ENCODE measurements at regions not wholly inside any gene's neighbourhood (a gene's known extent, or its start where the extent isn't known, plus 50 kb on each side); places are given as distances from the start of the nearest gene placed in this dataset.

DNA sequence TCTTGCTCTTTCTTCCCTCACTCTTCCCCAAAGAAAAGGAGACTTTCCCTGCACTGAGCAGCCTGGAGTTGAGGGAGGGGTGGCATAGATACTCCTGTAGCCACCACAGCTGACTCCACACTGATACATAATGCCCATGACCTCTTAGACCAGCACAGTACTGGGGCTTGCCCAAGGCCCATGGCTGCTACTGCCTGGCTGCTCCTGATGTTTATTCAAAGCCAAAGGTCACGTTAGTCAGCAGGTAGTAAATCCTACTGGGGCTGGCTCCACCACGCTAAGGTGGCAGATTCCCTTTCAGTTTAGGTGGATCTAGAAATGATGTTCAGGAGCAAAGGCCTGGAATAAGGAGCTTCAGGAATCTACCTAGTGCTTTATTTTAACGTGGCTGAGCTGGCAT, 212.7 kb downstream of the C3orf38 start:
- CTCF ChIA-PET, result no interaction called here
- Mint-ChIP-seq H3K36me3 (no peaks in the 10 kb centered on the region; the same call in 1 of the 2 replicates), H3K27me3 (ENCODE audit: low read depth) (no peaks in the 10 kb centered on the region), H3K27ac (no peak overlapping the region), H3K4me3 (no peak overlapping the region), H3K9me3 (peaks cover 32% of the 10 kb centered on the region), H3K4me1 (peaks cover 3% of the 10 kb centered on the region)
- TF ChIP-seq, protein P1, sequence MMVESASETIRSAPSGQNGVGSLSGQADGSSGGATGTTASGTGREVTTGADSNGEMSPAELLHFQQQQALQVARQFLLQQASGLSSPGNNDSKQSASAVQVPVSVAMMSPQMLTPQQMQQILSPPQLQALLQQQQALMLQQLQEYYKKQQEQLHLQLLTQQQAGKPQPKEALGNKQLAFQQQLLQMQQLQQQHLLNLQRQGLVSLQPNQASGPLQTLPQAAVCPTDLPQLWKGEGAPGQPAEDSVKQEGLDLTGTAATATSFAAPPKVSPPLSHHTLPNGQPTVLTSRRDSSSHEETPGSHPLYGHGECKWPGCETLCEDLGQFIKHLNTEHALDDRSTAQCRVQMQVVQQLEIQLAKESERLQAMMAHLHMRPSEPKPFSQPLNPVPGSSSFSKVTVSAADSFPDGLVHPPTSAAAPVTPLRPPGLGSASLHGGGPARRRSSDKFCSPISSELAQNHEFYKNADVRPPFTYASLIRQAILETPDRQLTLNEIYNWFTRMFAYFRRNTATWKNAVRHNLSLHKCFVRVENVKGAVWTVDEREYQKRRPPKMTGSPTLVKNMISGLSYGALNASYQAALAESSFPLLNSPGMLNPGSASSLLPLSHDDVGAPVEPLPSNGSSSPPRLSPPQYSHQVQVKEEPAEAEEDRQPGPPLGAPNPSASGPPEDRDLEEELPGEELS (CRISPR knock-in tag; IDR thresholded peaks at IDR 0.05), result no peak
- no peak for TF ChIP-seq OVOL2 (CRISPR knock-in tag; IDR thresholded peaks at IDR 0.05; ENCODE audit: borderline replicate concordance)
- TF ChIP-seq GTF2I (CRISPR knock-in tag; conservative IDR thresholded peaks at IDR 0.05), result no peak
- TF ChIP-seq, protein P2, sequence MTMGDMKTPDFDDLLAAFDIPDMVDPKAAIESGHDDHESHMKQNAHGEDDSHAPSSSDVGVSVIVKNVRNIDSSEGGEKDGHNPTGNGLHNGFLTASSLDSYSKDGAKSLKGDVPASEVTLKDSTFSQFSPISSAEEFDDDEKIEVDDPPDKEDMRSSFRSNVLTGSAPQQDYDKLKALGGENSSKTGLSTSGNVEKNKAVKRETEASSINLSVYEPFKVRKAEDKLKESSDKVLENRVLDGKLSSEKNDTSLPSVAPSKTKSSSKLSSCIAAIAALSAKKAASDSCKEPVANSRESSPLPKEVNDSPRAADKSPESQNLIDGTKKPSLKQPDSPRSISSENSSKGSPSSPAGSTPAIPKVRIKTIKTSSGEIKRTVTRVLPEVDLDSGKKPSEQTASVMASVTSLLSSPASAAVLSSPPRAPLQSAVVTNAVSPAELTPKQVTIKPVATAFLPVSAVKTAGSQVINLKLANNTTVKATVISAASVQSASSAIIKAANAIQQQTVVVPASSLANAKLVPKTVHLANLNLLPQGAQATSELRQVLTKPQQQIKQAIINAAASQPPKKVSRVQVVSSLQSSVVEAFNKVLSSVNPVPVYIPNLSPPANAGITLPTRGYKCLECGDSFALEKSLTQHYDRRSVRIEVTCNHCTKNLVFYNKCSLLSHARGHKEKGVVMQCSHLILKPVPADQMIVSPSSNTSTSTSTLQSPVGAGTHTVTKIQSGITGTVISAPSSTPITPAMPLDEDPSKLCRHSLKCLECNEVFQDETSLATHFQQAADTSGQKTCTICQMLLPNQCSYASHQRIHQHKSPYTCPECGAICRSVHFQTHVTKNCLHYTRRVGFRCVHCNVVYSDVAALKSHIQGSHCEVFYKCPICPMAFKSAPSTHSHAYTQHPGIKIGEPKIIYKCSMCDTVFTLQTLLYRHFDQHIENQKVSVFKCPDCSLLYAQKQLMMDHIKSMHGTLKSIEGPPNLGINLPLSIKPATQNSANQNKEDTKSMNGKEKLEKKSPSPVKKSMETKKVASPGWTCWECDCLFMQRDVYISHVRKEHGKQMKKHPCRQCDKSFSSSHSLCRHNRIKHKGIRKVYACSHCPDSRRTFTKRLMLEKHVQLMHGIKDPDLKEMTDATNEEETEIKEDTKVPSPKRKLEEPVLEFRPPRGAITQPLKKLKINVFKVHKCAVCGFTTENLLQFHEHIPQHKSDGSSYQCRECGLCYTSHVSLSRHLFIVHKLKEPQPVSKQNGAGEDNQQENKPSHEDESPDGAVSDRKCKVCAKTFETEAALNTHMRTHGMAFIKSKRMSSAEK (CRISPR knock-in tag; IDR thresholded peaks at IDR 0.05; ENCODE audit: borderline replicate concordance), result no peak
- TF ChIP-seq TEAD4 (CRISPR knock-in tag; IDR thresholded peaks at IDR 0.05), result no peak
- no peak for TF ChIP-seq HMGA2 (CRISPR knock-in tag; IDR thresholded peaks at IDR 0.05)
- TF ChIP-seq, protein P3, sequence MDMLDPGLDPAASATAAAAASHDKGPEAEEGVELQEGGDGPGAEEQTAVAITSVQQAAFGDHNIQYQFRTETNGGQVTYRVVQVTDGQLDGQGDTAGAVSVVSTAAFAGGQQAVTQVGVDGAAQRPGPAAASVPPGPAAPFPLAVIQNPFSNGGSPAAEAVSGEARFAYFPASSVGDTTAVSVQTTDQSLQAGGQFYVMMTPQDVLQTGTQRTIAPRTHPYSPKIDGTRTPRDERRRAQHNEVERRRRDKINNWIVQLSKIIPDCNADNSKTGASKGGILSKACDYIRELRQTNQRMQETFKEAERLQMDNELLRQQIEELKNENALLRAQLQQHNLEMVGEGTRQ (CRISPR knock-in tag; IDR thresholded peaks at IDR 0.05), result no peak
- TF ChIP-seq KAT7 (CRISPR knock-in tag; IDR thresholded peaks at IDR 0.05; ENCODE audit: borderline replicate concordance), result no peak
- TF ChIP-seq, protein P4, sequence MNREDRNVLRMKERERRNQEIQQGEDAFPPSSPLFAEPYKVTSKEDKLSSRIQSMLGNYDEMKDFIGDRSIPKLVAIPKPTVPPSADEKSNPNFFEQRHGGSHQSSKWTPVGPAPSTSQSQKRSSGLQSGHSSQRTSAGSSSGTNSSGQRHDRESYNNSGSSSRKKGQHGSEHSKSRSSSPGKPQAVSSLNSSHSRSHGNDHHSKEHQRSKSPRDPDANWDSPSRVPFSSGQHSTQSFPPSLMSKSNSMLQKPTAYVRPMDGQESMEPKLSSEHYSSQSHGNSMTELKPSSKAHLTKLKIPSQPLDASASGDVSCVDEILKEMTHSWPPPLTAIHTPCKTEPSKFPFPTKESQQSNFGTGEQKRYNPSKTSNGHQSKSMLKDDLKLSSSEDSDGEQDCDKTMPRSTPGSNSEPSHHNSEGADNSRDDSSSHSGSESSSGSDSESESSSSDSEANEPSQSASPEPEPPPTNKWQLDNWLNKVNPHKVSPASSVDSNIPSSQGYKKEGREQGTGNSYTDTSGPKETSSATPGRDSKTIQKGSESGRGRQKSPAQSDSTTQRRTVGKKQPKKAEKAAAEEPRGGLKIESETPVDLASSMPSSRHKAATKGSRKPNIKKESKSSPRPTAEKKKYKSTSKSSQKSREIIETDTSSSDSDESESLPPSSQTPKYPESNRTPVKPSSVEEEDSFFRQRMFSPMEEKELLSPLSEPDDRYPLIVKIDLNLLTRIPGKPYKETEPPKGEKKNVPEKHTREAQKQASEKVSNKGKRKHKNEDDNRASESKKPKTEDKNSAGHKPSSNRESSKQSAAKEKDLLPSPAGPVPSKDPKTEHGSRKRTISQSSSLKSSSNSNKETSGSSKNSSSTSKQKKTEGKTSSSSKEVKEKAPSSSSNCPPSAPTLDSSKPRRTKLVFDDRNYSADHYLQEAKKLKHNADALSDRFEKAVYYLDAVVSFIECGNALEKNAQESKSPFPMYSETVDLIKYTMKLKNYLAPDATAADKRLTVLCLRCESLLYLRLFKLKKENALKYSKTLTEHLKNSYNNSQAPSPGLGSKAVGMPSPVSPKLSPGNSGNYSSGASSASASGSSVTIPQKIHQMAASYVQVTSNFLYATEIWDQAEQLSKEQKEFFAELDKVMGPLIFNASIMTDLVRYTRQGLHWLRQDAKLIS (CRISPR knock-in tag; IDR thresholded peaks at IDR 0.05; ENCODE audit: borderline replicate concordance), result no peak
- TF ChIP-seq RELA (CRISPR knock-in tag; IDR thresholded peaks at IDR 0.05; ENCODE audit: borderline replicate concordance), result no peak
- no peak for TF ChIP-seq CREB1 (CRISPR knock-in tag; IDR thresholded peaks at IDR 0.05)
- TF ChIP-seq, protein P5, sequence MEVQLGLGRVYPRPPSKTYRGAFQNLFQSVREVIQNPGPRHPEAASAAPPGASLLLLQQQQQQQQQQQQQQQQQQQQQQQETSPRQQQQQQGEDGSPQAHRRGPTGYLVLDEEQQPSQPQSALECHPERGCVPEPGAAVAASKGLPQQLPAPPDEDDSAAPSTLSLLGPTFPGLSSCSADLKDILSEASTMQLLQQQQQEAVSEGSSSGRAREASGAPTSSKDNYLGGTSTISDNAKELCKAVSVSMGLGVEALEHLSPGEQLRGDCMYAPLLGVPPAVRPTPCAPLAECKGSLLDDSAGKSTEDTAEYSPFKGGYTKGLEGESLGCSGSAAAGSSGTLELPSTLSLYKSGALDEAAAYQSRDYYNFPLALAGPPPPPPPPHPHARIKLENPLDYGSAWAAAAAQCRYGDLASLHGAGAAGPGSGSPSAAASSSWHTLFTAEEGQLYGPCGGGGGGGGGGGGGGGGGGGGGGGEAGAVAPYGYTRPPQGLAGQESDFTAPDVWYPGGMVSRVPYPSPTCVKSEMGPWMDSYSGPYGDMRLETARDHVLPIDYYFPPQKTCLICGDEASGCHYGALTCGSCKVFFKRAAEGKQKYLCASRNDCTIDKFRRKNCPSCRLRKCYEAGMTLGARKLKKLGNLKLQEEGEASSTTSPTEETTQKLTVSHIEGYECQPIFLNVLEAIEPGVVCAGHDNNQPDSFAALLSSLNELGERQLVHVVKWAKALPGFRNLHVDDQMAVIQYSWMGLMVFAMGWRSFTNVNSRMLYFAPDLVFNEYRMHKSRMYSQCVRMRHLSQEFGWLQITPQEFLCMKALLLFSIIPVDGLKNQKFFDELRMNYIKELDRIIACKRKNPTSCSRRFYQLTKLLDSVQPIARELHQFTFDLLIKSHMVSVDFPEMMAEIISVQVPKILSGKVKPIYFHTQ (CRISPR knock-in tag; IDR thresholded peaks at IDR 0.05), result no peak
- TF ChIP-seq, protein P6, sequence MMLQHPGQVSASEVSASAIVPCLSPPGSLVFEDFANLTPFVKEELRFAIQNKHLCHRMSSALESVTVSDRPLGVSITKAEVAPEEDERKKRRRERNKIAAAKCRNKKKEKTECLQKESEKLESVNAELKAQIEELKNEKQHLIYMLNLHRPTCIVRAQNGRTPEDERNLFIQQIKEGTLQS (CRISPR knock-in tag; conservative IDR thresholded peaks at IDR 0.05), result no peak
- no peak for TF ChIP-seq CBFB (CRISPR knock-in tag; IDR thresholded peaks at IDR 0.05; ENCODE audit: low read depth)
- TF ChIP-seq, protein P7, sequence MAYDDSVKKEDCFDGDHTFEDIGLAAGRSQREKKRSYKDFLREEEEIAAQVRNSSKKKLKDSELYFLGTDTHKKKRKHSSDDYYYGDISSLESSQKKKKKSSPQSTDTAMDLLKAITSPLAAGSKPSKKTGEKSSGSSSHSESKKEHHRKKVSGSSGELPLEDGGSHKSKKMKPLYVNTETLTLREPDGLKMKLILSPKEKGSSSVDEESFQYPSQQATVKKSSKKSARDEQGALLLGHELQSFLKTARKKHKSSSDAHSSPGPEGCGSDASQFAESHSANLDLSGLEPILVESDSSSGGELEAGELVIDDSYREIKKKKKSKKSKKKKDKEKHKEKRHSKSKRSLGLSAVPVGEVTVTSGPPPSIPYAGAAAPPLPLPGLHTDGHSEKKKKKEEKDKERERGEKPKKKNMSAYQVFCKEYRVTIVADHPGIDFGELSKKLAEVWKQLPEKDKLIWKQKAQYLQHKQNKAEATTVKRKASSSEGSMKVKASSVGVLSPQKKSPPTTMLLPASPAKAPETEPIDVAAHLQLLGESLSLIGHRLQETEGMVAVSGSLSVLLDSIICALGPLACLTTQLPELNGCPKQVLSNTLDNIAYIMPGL (CRISPR knock-in tag; IDR thresholded peaks at IDR 0.05), result no peak
- ATAC-seq (no peak; the same call in 1 of the 2 replicates), DNase-seq (ENCODE audit: low spot score) (no peak)
- POLR2A ChIA-PET, result no interaction called here

Measured in WTC11 (cell line).